Esophagus squamous epithelium (tissue), 4 donors: ENCODE measurements at regions not wholly inside any gene's neighbourhood (a gene's known extent, or its start where the extent isn't known, plus 50 kb on each side); places are given as distances from the start of the nearest gene placed in this dataset.

Experiments used
- CTCF ChIP-seq, 6 experiments: fragments of 450-650 bp in 4 of 6; fragments of 200-600 bp in 2 of 6; sonication (generic) in 2 of 6; IDR thresholded peaks; one replicate each; pipeline ENCODE4 v1.5.1; 2016 to 2019; ENCODE audit warnings: antibody characterized with exemption in 6 of 6, mild to moderate bottlenecking in 4 of 6, moderate library complexity in 4 of 6
- POLR2A ChIP-seq, 4 donors: fragments of 450-650 bp; IDR thresholded peaks; one replicate each; pipeline ENCODE4 v1.6.1; 2017; ENCODE audit warnings: antibody characterized with exemption in 4 of 4, mild to moderate bottlenecking in 4 of 4, moderate library complexity in 3 of 4

GRCh38 chr9:109931623-109932022, 151.6 kb downstream of the PALM2AKAP2 start:
- TF ChIP-seq CTCF (IDR thresholded peaks at IDR 0.05) (no peak), POLR2A (IDR thresholded peaks at IDR 0.05) (no peak)
